ENCODE measurements at regions not wholly inside any gene's neighbourhood (a gene's known extent, or its start where the extent isn't known, plus 50 kb on each side); places are given as distances from the start of the nearest gene placed in this dataset.
A peak's percentile ranks its signal among the peaks of the same experiment; 100 is the strongest.

DNA sequence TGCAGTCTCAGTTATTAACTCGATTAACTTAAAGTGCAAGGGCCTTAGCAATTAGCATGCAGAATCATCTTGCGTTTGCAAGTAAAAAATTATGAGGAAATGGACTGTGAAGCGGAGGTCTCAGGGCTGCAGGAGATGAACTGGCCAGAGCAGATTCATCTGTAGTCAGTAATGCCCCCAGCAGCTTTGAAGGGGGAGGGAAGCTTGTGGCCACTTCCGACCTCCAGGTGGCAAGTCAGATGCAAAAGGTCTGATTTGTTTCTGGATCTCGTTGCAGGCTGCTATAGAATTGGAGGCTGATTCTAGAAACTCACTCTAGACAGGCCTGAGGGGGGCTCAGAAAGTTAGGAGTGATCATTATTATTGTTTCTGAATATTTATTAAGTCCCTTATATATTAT lies 107.4 kb upstream of the RGS6 start:
- no peak overlapping the region for H3K4me3 ChIP-seq (ENCODE audit: low read depth, low read length, poor library complexity, severe bottlenecking)
- no peaks in the 10 kb centered on the region for H3K36me3 ChIP-seq (ENCODE audit: insufficient read depth, low read length)
- POLR2A ChIA-PET = no interaction called here
- no peak overlapping the region for H3K4me2 ChIP-seq (ENCODE audit: low read length)
- no peak overlapping the region for H3K27ac ChIP-seq (ENCODE audit: low read depth, low read length, poor library complexity, severe bottlenecking)
- H3K9me3 ChIP-seq (ENCODE audit: low read length) = no peaks in the 10 kb centered on the region
- no peaks in the 10 kb centered on the region for H4K20me1 ChIP-seq (ENCODE audit: insufficient read depth, low read length)
- DNase-seq (ENCODE audit: low spot score) = peak; percentile 16
- 0 out of 2 replicates have a peak overlapping the region, but pooled peaks have one; percentile 22 for H2AFZ ChIP-seq (ENCODE audit: low read length)
- no peaks in the 10 kb centered on the region for H3K4me1 ChIP-seq (ENCODE audit: insufficient read depth, low read length, poor library complexity, severe bottlenecking)
- no TSS peak for BruUV-seq (replicated peaks)
- no peaks in the 10 kb centered on the region for H3K79me2 ChIP-seq (ENCODE audit: insufficient read depth, low read depth, low read length)
- intact Hi-C loops (cut with micrococcal nuclease; ENCODE audit: unreplicated experiment) = no loop called here
- no peaks in the 10 kb centered on the region for H3K9me2 ChIP-seq (ENCODE audit: insufficient read depth, low read length)
- no peak for TF ChIP-seq EZH2phosphoT487 (IDR thresholded peaks at IDR 0.05; ENCODE audit: borderline replicate concordance, low read depth, low read length)
- TF ChIP-seq, protein P1, sequence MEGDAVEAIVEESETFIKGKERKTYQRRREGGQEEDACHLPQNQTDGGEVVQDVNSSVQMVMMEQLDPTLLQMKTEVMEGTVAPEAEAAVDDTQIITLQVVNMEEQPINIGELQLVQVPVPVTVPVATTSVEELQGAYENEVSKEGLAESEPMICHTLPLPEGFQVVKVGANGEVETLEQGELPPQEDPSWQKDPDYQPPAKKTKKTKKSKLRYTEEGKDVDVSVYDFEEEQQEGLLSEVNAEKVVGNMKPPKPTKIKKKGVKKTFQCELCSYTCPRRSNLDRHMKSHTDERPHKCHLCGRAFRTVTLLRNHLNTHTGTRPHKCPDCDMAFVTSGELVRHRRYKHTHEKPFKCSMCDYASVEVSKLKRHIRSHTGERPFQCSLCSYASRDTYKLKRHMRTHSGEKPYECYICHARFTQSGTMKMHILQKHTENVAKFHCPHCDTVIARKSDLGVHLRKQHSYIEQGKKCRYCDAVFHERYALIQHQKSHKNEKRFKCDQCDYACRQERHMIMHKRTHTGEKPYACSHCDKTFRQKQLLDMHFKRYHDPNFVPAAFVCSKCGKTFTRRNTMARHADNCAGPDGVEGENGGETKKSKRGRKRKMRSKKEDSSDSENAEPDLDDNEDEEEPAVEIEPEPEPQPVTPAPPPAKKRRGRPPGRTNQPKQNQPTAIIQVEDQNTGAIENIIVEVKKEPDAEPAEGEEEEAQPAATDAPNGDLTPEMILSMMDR (conservative IDR thresholded peaks at IDR 0.05; ENCODE audit: low read length) = no peak
- CTCF ChIA-PET (ENCODE audit: unreplicated experiment) = no interaction called here

DNA sequence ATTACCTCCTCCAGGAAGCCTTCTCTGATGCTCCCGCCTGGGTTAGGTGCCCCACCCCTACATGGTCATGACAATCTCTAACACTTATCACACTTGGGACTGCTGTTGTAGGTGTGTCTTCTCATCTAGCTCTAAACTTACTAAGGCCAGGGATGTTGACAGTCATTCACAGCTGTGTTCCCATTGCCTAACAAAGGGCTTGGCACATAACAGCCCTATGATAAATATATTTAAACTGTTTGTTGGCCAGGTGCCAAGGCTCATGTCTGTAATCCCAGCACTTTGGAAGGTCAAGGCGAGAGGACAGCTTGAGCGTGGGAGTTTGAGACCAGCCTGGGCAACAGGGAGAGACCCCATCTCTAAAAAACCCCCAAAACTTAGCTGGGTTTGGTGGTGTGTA lies 98.8 kb upstream of the RGS6 start:
- H3K9me2 ChIP-seq (ENCODE audit: insufficient read depth, low read length) = no peaks in the 10 kb centered on the region
- POLR2A ChIA-PET = no interaction called here
- H3K79me2 ChIP-seq (ENCODE audit: insufficient read depth, low read depth, low read length) = no peaks in the 10 kb centered on the region
- no peak for DNase-seq (ENCODE audit: low spot score)
- H3K4me1 ChIP-seq (ENCODE audit: insufficient read depth, low read length, poor library complexity, severe bottlenecking) = no peaks in the 10 kb centered on the region
- no peak overlapping the region for H3K4me2 ChIP-seq (ENCODE audit: low read length)
- CTCF ChIA-PET (ENCODE audit: unreplicated experiment) = no interaction called here
- TF ChIP-seq, protein P1 (conservative IDR thresholded peaks at IDR 0.05; ENCODE audit: low read length) = no peak
- TF ChIP-seq EZH2phosphoT487 (IDR thresholded peaks at IDR 0.05; ENCODE audit: borderline replicate concordance, low read depth, low read length) = no peak
- H4K20me1 ChIP-seq (ENCODE audit: insufficient read depth, low read length) = no peaks in the 10 kb centered on the region
- BruUV-seq (replicated peaks) = no TSS peak
- no peak overlapping the region for H2AFZ ChIP-seq (ENCODE audit: low read length)
- H3K4me3 ChIP-seq (ENCODE audit: low read depth, low read length, poor library complexity, severe bottlenecking) = no peak overlapping the region
- H3K36me3 ChIP-seq (ENCODE audit: insufficient read depth, low read length) = no peaks in the 10 kb centered on the region
- no peak overlapping the region for H3K27ac ChIP-seq (ENCODE audit: low read depth, low read length, poor library complexity, severe bottlenecking)
- H3K9me3 ChIP-seq (ENCODE audit: low read length) = peaks cover 19% of the 10 kb centered on the region; the same call in 1 of the 2 replicates
- intact Hi-C loops (cut with micrococcal nuclease; ENCODE audit: unreplicated experiment) = no loop called here

DNA sequence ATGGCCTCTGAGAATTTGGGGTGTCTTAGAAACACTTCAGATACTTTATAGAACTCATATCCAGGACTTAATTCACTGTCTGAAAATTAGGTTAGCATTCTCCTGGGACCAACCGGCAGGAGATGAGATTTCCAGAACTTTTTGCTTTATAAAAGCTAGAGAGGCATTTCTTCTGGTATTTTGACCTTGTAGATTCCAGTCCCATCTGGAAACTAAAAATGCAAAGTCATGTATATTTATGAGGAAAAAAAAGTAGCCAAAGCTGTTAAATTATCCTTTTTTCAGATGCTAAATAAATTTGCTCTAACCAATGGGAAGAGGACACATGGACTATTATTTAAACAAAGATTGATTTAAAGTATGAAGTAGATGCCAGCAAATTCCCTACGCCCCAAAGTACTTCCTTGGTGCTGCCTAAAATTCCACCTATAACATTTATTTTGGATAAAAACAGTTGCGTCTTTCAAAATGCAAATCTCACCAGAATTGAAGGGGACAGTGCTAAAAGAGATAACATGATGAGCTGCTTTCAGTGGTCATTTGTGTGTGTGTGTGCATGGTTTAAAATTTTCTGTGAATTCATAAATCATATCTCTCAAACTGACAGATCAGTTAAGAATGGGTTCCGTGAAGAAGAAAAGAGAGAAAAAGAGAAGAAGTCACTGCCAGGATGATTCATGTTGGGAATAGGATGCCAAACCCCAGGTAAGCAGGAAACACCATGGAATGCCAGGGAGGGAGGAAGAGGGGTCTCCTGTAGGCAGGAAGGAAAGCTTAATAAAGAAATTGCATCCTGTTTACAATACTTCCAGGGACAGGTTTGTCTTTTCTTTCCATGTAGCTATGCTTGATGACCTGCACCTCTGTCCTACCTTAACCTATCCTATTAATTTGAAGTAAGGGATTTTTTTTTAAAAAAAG lies 97.7 kb upstream of the RGS6 start:
- POLR2A ChIA-PET = interaction anchor here (0.6 kb wide), 4 partner anchors 13 to 664 kb away, joined by 3 to 7 read pairs (median 4); no protein-coding TSS in a partner anchor
- no peak overlapping the region for H3K4me2 ChIP-seq (ENCODE audit: low read length)
- no peak overlapping the region for H3K27ac ChIP-seq (ENCODE audit: low read depth, low read length, poor library complexity, severe bottlenecking)
- no peak for DNase-seq (ENCODE audit: low spot score)
- no TSS peak for BruUV-seq (replicated peaks)
- H3K9me2 ChIP-seq (ENCODE audit: insufficient read depth, low read length) = no peaks in the 10 kb centered on the region
- H3K4me3 ChIP-seq (ENCODE audit: low read depth, low read length, poor library complexity, severe bottlenecking) = no peak overlapping the region
- TF ChIP-seq EZH2phosphoT487 (IDR thresholded peaks at IDR 0.05; ENCODE audit: borderline replicate concordance, low read depth, low read length) = no peak
- CTCF ChIA-PET (ENCODE audit: unreplicated experiment) = no interaction called here
- no peaks in the 10 kb centered on the region for H4K20me1 ChIP-seq (ENCODE audit: insufficient read depth, low read length)
- H2AFZ ChIP-seq (ENCODE audit: low read length) = no peak overlapping the region
- H3K36me3 ChIP-seq (ENCODE audit: insufficient read depth, low read length) = no peaks in the 10 kb centered on the region
- peaks cover 19% of the 10 kb centered on the region; the same call in 1 of the 2 replicates for H3K9me3 ChIP-seq (ENCODE audit: low read length)
- intact Hi-C loops (cut with micrococcal nuclease; ENCODE audit: unreplicated experiment) = no loop called here
- no peaks in the 10 kb centered on the region for H3K4me1 ChIP-seq (ENCODE audit: insufficient read depth, low read length, poor library complexity, severe bottlenecking)
- H3K79me2 ChIP-seq (ENCODE audit: insufficient read depth, low read depth, low read length) = no peaks in the 10 kb centered on the region
